SW 1271 (cell line): ENCODE measurements at regions not wholly inside any gene's neighbourhood (a gene's known extent, or its start where the extent isn't known, plus 50 kb on each side); places are given as distances from the start of the nearest gene placed in this dataset.

Experiments used
- DNase-seq, 2 experiments: peaks; one replicate each; lab custom pipeline; 2025; lab: John Stamatoyannopoulos, UW

DNA sequence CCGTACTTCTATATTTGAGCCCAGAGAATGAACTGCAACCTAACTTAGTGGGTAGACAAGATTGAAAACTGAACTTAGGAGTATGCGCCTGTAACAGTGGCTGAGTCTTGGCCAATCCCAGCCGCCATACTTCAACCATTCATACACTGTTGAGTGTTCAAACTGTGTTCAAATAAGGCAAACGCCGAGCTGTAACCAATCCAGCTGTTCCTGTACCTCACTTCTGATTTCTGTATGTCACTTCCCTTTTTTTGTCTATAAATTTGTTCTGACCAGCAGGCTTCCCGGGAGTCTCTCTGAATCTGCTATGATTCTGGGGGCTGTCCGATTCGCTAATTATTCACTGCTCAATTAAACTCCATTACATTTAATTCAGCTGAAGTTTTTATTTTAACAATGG is 58.6 kb upstream of the TPM1 start:
- no peak for DNase-seq

GRCh38 chr15:62985768-62986167 is 56.8 kb upstream of the TPM1 start:
- DNase-seq: no peak

DNA sequence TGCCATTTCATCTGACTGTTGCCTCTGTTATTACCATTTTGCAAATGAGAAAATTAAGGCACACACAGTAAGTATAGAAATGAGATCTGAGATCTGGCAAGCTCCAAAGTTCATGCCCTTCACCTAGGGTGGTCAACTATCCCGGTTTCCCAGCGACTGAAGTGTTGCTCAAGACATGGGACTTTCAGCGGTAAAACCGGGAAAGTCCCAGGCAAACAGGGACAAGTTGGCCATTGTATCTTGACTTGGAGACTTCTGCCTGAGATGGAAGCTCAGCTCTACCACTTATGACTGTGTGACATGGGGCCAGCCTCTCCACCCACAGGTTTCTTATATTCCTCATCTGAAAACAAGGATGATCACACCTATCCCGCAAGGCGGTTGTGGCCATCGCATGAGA is 55.6 kb upstream of the TPM1 start:
- no peak for DNase-seq

- DNase-seq: no peak
Observed at GRCh38 chr15:62988701-62989100, 53.8 kb upstream of the TPM1 start.

DNA sequence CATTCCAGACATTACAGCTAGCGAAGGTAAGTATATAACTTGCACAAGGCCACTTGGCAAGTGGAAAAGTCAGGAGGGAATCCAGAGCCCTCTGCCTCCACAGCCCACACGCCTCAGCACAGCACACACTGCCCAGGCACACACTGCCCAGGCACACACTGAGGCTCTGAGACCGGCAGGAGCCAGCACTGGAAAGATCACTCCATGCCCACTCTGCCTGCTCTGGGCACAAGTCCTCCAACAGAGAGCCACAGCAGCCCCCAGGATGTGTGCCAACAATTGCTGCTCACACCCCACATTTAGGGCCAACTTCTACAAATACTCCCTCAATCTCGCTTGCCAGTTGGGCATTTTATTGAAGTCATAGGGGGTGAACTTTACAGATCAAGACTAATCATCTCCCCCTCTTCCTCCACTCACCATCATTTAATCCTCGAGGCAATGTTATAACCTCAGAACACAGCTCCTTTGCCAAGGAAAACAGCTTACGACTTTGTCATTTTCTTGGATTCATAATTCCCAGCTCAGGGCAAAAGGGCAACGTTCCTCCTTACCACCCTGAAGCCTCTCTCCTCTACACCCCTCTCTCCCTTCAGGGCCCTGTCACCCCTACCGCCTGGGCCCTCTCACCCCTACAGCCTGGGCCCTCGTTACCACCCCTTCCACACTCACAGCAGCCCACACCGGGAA is 53.0 kb upstream of the TPM1 start:
- no peak for DNase-seq

GRCh38 chr15:62991698-62992097 is 50.8 kb upstream of the TPM1 start:
- no peak for DNase-seq

DNA sequence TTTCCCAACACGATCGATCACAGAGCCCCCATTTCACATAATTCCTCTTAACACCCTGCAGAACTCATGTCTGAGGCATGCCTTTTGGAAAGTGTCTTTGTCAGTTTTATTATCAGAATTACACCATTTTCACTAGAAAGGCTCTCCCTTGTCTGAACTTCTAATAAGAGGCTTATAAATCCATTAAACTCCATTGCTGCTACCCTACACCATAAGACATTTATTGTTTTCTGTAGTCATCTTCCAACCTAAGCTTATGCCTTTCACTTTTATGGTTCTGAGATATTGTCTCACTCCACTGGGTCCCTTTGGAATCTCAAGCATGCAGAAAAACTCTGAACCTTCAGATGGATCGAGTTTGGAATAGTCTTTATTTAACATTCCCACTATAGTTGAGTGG is 50.2 kb upstream of the TPM1 start:
- no peak for DNase-seq
